Astrocyte (in vitro differentiated cells and primary cell): ENCODE measurements at regions not wholly inside any gene's neighbourhood (a gene's known extent, or its start where the extent isn't known, plus 50 kb on each side); places are given as distances from the start of the nearest gene placed in this dataset.

ENCODE experiments used
- CTCF ChIP-seq: IDR thresholded peaks from 2 replicates; pipeline ENCODE4 v1.5.1; 2011; ENCODE audit warnings: low read depth, mild to moderate bottlenecking, inconsistent platforms, low read length, moderate library complexity; ENCODE audit not compliant: insufficient read depth
- EZH2 ChIP-seq: IDR thresholded peaks from 2 replicates; pipeline ENCODE4 v1.6.1; 2012; ENCODE audit warnings: mild to moderate bottlenecking, low read length, inconsistent platforms; ENCODE audit not compliant: insufficient read depth

- no peak for TF ChIP-seq CTCF
- TF ChIP-seq EZH2: no peak
These were observed 285.9 kb downstream of the EIPR1 start for GRCh38 chr2:3091696-3092095.
